C4-2B (cell line): ENCODE measurements at regions not wholly inside any gene's neighbourhood (a gene's known extent, or its start where the extent isn't known, plus 50 kb on each side); places are given as distances from the start of the nearest gene placed in this dataset.

Experiments used
- H3K27ac ChIP-seq: fragments of 450-650 bp; 2 replicates; pipeline ENCODE4 v1.5.1; 2017
- CTCF ChIP-seq: fragments of 450-650 bp; conservative IDR thresholded peaks from 2 replicates; pipeline ENCODE4 v1.5.1; 2017; ENCODE audit warnings: mild to moderate bottlenecking
- ZFX ChIP-seq: fragments of 450-650 bp; IDR thresholded peaks from 2 replicates; pipeline ENCODE4 v1.6.1; 2017

- no peak for TF ChIP-seq ZFX
- H3K27ac ChIP-seq: no peak overlapping the region
Observed at GRCh38 chr9:135268031-135268430, 180.6 kb downstream of the OLFM1 start.

- TF ChIP-seq ZFX: no peak
- TF ChIP-seq CTCF: no peak
- H3K27ac ChIP-seq: no peak overlapping the region
Observed at GRCh38 chr9:135268981-135269380, 181.5 kb downstream of the OLFM1 start.

- no peak for TF ChIP-seq ZFX
- no peak for TF ChIP-seq CTCF
- H3K27ac ChIP-seq: no peak overlapping the region
Observed at GRCh38 chr9:135269912-135270830, 182.7 kb downstream of the OLFM1 start.

- TF ChIP-seq ZFX: no peak
- H3K27ac ChIP-seq: no peak overlapping the region
Observed at GRCh38 chr9:135271425-135271824, 184.0 kb downstream of the OLFM1 start.

- TF ChIP-seq CTCF (no peak), ZFX (no peak)
- H3K27ac ChIP-seq: no peak overlapping the region
Observed at GRCh38 chr9:135272608-135273007, 185.1 kb downstream of the OLFM1 start.

GRCh38 chr9:135273008-135273407 lies 185.5 kb downstream of the OLFM1 start:
- no peak overlapping the region for H3K27ac ChIP-seq
- no peak for TF ChIP-seq CTCF
- TF ChIP-seq ZFX: no peak

- peak overlapping the region; percentile 44 for H3K27ac ChIP-seq
- TF ChIP-seq ZFX (0 out of 2 replicates have a peak, but pooled peaks have one; percentile 25), CTCF (no peak)
Observed at GRCh38 chr9:135275163-135275562, 187.7 kb downstream of the OLFM1 start.

- no peak for TF ChIP-seq CTCF
- TF ChIP-seq ZFX: no peak
- peak overlapping the region; percentile 44 for H3K27ac ChIP-seq
Observed at GRCh38 chr9:135275571-135276289, 188.3 kb downstream of the OLFM1 start.
